OCI-M1 (cell line): ENCODE measurements at regions not wholly inside any gene's neighbourhood (a gene's known extent, or its start where the extent isn't known, plus 50 kb on each side); places are given as distances from the start of the nearest gene placed in this dataset.
"Not testable (repeated sequence)": the region's sequence is repeated elsewhere in the genome, so short reads cannot be mapped to it uniquely, and the experiment has no call there.

Source experiments
- DNase-seq: peaks from one replicate; lab custom pipeline; 2025; lab: John Stamatoyannopoulos, UW

- no peak for DNase-seq
These were observed 90.0 kb upstream of the GATB start for GRCh38 chr4:151850791-151851213.

GRCh38 chr4:151845551-151845950 lies 84.7 kb upstream of the GATB start:
- DNase-seq, result not testable (repeated sequence)

DNA sequence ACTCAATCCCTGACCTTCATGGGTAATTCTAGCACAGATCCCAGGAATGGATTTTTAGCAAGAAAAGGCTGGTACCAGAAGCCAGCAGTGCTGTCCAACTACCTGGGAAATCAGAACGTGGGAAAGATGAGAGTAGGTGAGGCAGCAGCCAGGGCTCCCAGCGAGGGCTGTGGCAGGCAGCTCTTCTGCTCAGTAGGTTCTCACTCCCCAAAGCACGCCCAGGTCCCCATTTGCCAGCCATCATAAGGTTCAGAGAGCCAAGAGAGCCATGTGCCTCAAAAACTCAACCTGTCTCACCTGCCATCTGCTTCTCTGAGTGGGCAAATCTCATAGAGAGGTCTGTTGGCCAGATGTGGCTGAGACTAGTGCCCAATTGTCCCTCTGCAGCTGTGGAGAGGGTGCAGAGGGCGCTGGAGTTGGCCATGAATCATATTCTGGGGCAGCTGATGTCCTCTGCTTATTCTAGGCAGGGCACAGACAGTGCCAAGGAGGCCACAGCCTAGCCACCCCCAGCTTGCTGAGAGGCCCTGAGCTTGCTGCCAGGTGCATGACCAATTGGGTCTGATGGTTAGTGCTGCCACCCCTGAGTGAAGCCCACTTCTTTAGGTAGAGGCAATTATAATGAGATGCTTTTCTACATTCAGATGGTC lies 81.7 kb upstream of the GATB start:
- no peak for DNase-seq

- no peak for DNase-seq
These were observed 80.3 kb upstream of the GATB start for GRCh38 chr4:151841107-151841506.

- DNase-seq, result no peak
These were observed 74.7 kb upstream of the GATB start for GRCh38 chr4:151835467-151835866.

DNA sequence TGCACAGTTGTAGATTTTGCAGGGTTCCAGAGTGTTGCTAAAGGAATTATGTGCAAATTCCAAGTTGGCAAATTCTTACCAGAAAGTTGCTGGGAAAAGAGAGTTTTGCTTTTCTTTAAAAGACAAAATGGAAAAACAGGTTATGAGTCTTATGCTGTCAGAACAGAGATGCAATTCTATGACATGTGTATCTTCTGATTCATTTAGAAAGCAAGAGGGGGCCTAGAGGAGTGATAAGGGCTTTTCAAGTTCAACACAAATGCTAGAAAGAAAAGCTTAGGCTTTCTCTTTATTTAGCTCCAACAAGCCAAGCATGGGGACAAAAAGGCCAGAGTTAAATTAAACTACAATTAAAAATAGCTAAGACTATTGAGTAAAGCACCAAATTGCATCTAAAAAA lies 72.4 kb upstream of the GATB start:
- DNase-seq, result no peak

- DNase-seq, result no peak
These were observed 70.7 kb upstream of the GATB start for GRCh38 chr4:151831526-151831925.

DNA sequence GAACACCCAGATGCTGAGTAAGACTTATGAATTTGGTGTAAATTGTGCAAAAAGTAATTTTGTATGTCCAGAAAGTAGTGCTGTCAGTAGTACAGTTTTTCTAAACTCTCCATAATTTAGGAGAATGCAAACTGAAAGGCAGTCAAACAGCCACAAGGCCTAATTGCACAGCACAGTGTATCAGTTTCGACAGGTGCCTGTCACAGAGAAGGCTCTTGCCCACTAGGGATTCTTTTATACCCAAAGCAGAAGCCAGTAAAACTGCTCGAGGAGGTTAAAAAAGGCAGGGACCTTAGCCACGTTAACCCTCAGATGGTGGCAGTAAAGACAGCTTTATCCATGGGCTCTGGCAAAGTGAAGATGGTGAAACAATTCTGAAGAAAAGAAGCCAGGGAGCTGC lies 69.4 kb upstream of the GATB start:
- no peak for DNase-seq

GRCh38 chr4:151829309-151829708 lies 68.5 kb upstream of the GATB start:
- no peak for DNase-seq

DNA sequence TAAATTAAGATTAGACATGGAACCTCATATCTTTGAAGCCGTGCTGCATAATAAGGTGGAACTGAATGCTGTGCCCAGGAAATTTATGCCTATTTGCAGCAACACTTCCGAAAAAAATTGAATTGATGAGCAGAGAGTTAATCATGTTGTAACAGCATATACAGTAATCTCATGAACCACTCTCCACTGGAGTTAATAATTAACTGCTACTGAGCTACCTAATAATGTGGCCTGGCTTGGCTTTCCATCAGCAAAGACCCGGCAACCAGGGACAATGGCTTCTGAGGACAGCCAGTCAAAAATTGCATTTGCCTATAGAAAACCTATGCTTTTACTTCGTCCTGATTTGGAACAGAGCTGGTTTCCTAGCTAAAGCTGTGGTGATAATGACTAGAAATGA lies 63.8 kb upstream of the GATB start:
- DNase-seq, result no peak

DNA sequence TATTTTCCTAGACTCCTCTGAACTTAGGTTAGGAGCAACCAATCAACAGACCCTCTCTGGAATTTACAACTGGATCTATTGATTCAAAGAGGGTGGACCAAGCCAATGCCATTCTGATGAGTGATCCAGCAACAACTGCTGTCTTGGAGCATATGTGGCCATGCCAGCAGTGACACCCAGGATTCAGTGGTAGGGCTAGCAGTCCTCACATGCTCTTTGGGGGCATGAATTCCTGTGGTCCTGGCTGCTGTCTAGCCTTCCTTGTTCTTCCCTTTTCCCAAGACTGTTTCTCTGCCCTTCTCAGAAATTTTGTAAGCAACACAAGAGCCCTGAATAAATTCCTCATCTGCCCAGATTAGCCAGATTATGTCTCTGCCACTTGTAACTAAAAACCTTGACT lies 61.5 kb upstream of the GATB start:
- no peak for DNase-seq

GRCh38 chr4:151820004-151820403 lies 59.2 kb upstream of the GATB start:
- no peak for DNase-seq

GRCh38 chr4:151811403-151811802 lies 50.6 kb upstream of the GATB start:
- DNase-seq, result no peak
